ENCODE measurements at regions not wholly inside any gene's neighbourhood (a gene's known extent, or its start where the extent isn't known, plus 50 kb on each side); places are given as distances from the start of the nearest gene placed in this dataset.

DNA sequence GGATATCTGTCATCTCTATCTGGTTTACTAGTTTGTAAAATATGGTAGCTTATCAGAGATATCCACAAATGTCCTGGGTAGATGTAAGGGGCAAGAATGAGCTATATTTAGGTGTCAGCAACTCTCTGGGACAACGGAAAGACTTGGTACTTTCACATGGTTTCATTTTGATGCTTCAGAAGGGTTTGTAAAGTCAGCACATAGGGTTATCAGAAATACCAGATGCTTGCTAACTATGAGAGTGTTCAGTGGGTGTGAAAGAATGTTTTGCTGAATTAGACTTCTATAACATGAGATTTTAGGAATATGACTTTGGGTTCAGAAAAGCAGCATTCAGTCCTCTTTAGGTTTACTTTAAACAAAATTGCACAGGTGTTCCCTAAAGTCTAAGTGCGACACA, 466.5 kb upstream of the PDZRN3 start:
- Histone ChIP-seq H3K4me1 (no peaks in the 10 kb centered on the region), H3K27me3 (replicated peaks in 1 of 7) (no peaks in the 10 kb centered on the region), H3K9me3 (peaks cover 0 to 4% (median 0%) of the 10 kb centered on the region in 8 donors), H3K4me3 (no peak overlapping the region), H3K27ac (no peak overlapping the region), H3K36me3 (no peaks in the 10 kb centered on the region)
- TF ChIP-seq POLR2A (IDR thresholded peaks at IDR 0.05) = no peak
- TF ChIP-seq, protein P1, sequence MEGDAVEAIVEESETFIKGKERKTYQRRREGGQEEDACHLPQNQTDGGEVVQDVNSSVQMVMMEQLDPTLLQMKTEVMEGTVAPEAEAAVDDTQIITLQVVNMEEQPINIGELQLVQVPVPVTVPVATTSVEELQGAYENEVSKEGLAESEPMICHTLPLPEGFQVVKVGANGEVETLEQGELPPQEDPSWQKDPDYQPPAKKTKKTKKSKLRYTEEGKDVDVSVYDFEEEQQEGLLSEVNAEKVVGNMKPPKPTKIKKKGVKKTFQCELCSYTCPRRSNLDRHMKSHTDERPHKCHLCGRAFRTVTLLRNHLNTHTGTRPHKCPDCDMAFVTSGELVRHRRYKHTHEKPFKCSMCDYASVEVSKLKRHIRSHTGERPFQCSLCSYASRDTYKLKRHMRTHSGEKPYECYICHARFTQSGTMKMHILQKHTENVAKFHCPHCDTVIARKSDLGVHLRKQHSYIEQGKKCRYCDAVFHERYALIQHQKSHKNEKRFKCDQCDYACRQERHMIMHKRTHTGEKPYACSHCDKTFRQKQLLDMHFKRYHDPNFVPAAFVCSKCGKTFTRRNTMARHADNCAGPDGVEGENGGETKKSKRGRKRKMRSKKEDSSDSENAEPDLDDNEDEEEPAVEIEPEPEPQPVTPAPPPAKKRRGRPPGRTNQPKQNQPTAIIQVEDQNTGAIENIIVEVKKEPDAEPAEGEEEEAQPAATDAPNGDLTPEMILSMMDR (IDR thresholded peaks at IDR 0.05 in 8 of 11, conservative IDR thresholded peaks at IDR 0.05 in 3 of 11) = no peak
- no peak for TF ChIP-seq POLR2AphosphoS5 (IDR thresholded peaks at IDR 0.05)
- 48 to 68% (median 57%) methylated on average over 2 of the region's 2 CpGs for WGBS, 5 donors
- intact Hi-C loops (cut with DNase I; ENCODE audit: low total_unique reads) = no loop called here
- no peak for DNase-seq

DNA sequence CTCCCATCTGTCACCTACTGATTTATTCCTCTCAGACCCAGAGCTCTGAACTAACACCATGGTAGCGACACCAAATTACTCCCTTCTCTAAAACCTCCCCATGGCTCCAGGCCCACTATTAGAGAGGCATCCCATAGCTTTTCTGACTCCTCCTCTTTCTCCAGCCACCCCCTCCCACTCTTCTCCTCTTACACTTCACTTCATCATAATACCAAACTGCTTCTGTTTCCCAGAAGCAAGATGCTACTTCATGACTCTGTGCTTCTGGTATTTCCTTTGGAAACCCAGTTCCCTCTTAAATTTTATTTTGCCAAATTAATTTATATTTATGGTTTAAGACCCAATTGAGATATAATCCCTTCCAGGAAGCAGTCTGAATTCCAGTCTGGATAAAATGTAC, 465.1 kb upstream of the PDZRN3 start:
- 63 to 82% (median 72%) methylated on average over 1 of the region's 1 CpG for WGBS, 5 donors
- Histone ChIP-seq H3K4me1 (no peaks in the 10 kb centered on the region), H3K27me3 (replicated peaks in 1 of 7) (no peaks in the 10 kb centered on the region), H3K36me3 (no peaks in the 10 kb centered on the region), H3K4me3 (no peak overlapping the region), H3K27ac (no peak overlapping the region), H3K9me3 (peaks cover 0 to 4% (median 0%) of the 10 kb centered on the region in 8 donors)
- no peak for TF ChIP-seq POLR2A (IDR thresholded peaks at IDR 0.05)
- TF ChIP-seq, protein P1 (IDR thresholded peaks at IDR 0.05 in 8 of 11, conservative IDR thresholded peaks at IDR 0.05 in 3 of 11) = no peak
- TF ChIP-seq POLR2AphosphoS5 (IDR thresholded peaks at IDR 0.05) = no peak
- no peak for DNase-seq
- intact Hi-C loops (cut with DNase I; ENCODE audit: low total_unique reads) = no loop called here

DNA sequence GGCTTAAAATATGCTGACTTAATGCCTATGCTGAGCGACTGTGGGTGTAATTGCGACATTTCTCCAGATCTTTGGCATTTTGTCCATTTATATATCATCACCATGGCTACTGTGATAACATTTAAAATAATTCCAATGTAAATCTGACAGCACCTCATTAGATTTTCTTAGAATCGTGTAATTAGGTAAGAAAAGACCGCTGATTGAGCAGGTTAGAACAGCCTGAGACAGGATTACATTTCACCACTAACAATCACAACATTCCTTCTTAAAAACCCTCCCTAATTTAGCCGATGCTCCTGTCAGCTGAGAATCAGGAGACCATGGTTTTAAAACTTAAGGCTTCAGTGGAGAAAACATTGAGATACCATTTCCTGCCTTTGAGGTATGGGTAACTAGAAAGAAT, 455.3 kb upstream of the PDZRN3 start:
- 62 to 82% (median 75%) methylated on average over 5 of the region's 5 CpGs for WGBS, 5 donors
- H3K27ac ChIP-seq = no peak overlapping the region
- H3K4me3 ChIP-seq = no peak overlapping the region
- peaks cover 0 to 6% (median 0%) of the 10 kb centered on the region in 8 donors for H3K9me3 ChIP-seq
- no peaks in the 10 kb centered on the region for H3K36me3 ChIP-seq
- TF ChIP-seq, protein P1 (IDR thresholded peaks at IDR 0.05 in 8 of 11, conservative IDR thresholded peaks at IDR 0.05 in 3 of 11) = no peak
- TF ChIP-seq POLR2A (IDR thresholded peaks at IDR 0.05) = no peak
- no peak for TF ChIP-seq POLR2AphosphoS5 (IDR thresholded peaks at IDR 0.05)
- H3K4me1 ChIP-seq = no peaks in the 10 kb centered on the region
- H3K27me3 ChIP-seq (replicated peaks in 1 of 7) = no peaks in the 10 kb centered on the region
- intact Hi-C loops (cut with DNase I; ENCODE audit: low total_unique reads) = no loop called here
- DNase-seq = no peak

DNA sequence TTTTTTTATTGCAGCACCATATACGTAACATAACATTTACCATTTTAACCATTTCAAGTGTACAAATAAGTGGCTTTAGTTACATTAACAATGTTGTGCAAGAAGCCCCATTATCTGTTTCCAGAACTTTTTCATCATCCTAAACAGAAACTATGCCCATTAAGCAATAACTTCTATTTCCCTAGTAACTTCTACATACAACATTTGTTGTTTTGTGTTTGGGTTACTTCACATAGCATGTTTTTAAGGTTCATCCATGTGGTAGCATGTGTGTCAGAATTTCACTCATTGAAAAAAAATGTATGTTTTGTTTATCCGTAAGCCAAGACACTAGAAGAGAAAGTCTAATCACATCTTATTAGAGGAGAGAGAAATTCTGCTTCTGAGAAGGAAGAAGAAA, 450.5 kb upstream of the PDZRN3 start:
- intact Hi-C loops (cut with DNase I; ENCODE audit: low total_unique reads) = no loop called here
- TF ChIP-seq, protein P1 (IDR thresholded peaks at IDR 0.05 in 8 of 11, conservative IDR thresholded peaks at IDR 0.05 in 3 of 11) = no peak
- TF ChIP-seq POLR2AphosphoS5 (IDR thresholded peaks at IDR 0.05) = no peak
- TF ChIP-seq POLR2A (IDR thresholded peaks at IDR 0.05) = no peak
- whole genome bisulfite sequencing, 5 donors = 47 to 91% (median 66%) methylated on average over 2 of the region's 2 CpGs

More for the DNA sequence above, 450.5 kb upstream of the PDZRN3 start:
- no peaks in the 10 kb centered on the region for H3K36me3 ChIP-seq
- no peak overlapping the region for H3K4me3 ChIP-seq
- DNase-seq = no peak
- no peaks in the 10 kb centered on the region for H3K4me1 ChIP-seq
- H3K27me3 ChIP-seq (replicated peaks in 1 of 7) = no peaks in the 10 kb centered on the region
- H3K9me3 ChIP-seq = no peaks in the 10 kb centered on the region
- no peak overlapping the region for H3K27ac ChIP-seq
